ENCODE measurements at regions not wholly inside any gene's neighbourhood (a gene's known extent, or its start where the extent isn't known, plus 50 kb on each side); places are given as distances from the start of the nearest gene placed in this dataset.

DNA sequence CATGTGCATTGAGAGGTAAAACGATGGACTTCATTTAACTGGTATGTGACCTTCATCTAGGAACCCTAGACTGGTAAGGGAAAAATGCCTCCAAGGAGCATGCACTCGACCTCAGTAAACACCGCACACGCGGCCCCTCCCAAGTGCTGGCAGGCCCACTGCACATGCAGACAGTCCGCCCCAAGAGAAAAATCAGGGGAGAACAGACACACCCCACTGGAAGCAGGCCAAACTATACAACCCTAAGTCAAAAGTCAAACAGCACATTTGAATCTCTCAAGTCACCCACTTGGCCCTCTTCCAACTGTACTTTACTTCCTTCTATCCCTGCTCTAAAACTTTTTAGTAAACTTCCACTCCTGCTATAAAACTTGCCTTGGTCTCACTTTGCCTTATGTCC lies 250.1 kb upstream of the HES1 start (continued):
- TF ChIP-seq, protein P1, sequence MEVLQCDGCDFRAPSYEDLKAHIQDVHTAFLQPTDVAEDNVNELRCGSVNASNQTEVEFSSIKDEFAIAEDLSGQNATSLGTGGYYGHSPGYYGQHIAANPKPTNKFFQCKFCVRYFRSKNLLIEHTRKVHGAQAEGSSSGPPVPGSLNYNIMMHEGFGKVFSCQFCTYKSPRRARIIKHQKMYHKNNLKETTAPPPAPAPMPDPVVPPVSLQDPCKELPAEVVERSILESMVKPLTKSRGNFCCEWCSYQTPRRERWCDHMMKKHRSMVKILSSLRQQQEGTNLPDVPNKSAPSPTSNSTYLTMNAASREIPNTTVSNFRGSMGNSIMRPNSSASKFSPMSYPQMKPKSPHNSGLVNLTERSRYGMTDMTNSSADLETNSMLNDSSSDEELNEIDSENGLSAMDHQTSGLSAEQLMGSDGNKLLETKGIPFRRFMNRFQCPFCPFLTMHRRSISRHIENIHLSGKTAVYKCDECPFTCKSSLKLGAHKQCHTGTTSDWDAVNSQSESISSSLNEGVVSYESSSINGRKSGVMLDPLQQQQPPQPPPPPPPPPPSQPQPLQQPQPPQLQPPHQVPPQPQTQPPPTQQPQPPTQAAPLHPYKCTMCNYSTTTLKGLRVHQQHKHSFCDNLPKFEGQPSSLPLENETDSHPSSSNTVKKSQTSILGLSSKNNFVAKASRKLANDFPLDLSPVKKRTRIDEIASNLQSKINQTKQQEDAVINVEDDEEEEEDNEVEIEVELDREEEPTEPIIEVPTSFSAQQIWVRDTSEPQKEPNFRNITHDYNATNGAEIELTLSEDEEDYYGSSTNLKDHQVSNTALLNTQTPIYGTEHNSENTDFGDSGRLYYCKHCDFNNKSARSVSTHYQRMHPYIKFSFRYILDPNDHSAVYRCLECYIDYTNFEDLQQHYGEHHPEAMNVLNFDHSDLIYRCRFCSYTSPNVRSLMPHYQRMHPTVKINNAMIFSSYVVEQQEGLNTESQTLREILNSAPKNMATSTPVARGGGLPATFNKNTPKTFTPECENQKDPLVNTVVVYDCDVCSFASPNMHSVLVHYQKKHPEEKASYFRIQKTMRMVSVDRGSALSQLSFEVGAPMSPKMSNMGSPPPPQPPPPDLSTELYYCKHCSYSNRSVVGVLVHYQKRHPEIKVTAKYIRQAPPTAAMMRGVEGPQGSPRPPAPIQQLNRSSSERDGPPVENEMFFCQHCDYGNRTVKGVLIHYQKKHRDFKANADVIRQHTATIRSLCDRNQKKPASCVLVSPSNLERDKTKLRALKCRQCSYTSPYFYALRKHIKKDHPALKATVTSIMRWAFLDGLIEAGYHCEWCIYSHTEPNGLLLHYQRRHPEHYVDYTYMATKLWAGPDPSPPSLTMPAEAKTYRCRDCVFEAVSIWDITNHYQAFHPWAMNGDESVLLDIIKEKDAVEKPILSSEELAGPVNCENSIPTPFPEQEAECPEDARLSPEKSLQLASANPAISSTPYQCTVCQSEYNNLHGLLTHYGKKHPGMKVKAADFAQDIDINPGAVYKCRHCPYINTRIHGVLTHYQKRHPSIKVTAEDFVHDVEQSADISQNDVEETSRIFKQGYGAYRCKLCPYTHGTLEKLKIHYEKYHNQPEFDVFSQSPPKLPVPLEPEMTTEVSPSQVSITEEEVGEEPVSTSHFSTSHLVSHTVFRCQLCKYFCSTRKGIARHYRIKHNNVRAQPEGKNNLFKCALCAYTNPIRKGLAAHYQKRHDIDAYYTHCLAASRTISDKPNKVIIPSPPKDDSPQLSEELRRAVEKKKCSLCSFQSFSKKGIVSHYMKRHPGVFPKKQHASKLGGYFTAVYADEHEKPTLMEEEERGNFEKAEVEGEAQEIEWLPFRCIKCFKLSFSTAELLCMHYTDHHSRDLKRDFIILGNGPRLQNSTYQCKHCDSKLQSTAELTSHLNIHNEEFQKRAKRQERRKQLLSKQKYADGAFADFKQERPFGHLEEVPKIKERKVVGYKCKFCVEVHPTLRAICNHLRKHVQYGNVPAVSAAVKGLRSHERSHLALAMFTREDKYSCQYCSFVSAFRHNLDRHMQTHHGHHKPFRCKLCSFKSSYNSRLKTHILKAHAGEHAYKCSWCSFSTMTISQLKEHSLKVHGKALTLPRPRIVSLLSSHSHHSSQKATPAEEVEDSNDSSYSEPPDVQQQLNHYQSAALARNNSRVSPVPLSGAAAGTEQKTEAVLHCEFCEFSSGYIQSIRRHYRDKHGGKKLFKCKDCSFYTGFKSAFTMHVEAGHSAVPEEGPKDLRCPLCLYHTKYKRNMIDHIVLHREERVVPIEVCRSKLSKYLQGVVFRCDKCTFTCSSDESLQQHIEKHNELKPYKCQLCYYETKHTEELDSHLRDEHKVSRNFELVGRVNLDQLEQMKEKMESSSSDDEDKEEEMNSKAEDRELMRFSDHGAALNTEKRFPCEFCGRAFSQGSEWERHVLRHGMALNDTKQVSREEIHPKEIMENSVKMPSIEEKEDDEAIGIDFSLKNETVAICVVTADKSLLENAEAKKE (CRISPR knock-in tag; IDR thresholded peaks at IDR 0.05) = no peak
- TF ChIP-seq POLR2AphosphoS5 (IDR thresholded peaks at IDR 0.05; ENCODE audit: low read depth) = no peak

DNA sequence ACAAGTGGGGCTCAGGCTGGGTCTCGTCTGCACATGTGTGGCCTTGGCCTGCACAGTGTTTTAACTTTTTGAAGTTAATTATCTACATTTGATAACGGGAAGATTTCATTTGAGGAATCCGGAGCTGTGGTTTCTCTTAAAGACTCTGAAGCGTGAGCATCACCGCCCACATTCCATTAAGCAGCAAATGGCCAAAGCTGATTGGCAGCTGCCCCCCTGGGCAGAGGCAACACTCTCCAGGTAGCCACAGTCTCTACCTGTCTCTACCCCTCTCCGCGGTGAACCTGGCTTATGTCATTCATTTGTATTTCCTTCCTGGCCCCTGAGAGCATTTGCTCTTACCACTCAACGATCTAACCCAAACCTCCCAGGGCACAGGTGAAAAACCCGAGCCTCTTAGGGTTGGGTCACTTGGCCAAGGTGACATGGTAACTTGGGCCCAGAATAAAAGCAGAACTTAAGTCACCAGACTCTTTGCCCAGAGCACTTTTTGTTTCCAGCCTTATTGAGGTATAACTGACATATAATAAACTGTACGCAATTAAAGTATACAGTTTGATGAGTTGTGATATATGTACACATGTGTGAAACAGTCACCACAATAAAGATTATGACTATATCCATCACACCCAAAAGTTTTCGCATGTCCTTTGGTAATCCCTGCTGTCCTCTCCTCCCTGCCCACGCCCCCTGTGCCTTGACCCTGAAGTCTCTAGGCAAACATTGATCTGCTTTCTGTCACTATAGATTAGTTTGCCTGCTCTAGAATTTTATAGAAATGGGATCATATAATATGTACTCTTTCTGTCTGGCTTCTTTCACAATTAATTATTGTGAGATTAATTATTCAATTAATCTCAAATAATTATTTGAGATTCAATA lies 245.7 kb upstream of the HES1 start:
- Mint-ChIP-seq H3K9me3 (peaks cover 8% of the 10 kb centered on the region; the same call in 1 of the 3 replicates), H3K4me3 (no peak overlapping the region), H3K27ac (no peak overlapping the region), H3K27me3 (ENCODE audit: insufficient read depth, low read depth, poor library complexity) (peaks cover 3% of the 10 kb centered on the region), H3K4me1 (peaks cover 8% of the 10 kb centered on the region; the same call in 2 of the 3 replicates), H3K36me3 (ENCODE audit: low read depth) (peaks cover 2% of the 10 kb centered on the region; the same call in 1 of the 3 replicates)
- no peaks in the 10 kb centered on the region for H3F3A ChIP-seq (replicated peaks; ENCODE audit: low read depth)
- H4K20me1 ChIP-seq (replicated peaks; ENCODE audit: insufficient read depth) = no peaks in the 10 kb centered on the region
- no peaks in the 10 kb centered on the region for H3K27me3 ChIP-seq (ENCODE audit: insufficient read depth)
- no peaks in the 10 kb centered on the region for H3K36me3 ChIP-seq (ENCODE audit: insufficient read depth)
- H3K9me2 ChIP-seq (ENCODE audit: insufficient read depth) = no peaks in the 10 kb centered on the region
- no peaks in the 10 kb centered on the region for H3K79me2 ChIP-seq (replicated peaks; ENCODE audit: insufficient read depth)
- DNase-seq (ENCODE audit: low spot score) (peak; percentile 36), ATAC-seq (peak; percentile 74)
- H3K27ac ChIP-seq (ENCODE audit: low read depth) = no peak overlapping the region
- no peak overlapping the region for H3K4me2 ChIP-seq
- no peaks in the 10 kb centered on the region for H3K4me1 ChIP-seq (ENCODE audit: insufficient read depth)
- no peak overlapping the region for H3K4me3 ChIP-seq
- H2AFZ ChIP-seq = no peak overlapping the region
- TF ChIP-seq, protein P2, sequence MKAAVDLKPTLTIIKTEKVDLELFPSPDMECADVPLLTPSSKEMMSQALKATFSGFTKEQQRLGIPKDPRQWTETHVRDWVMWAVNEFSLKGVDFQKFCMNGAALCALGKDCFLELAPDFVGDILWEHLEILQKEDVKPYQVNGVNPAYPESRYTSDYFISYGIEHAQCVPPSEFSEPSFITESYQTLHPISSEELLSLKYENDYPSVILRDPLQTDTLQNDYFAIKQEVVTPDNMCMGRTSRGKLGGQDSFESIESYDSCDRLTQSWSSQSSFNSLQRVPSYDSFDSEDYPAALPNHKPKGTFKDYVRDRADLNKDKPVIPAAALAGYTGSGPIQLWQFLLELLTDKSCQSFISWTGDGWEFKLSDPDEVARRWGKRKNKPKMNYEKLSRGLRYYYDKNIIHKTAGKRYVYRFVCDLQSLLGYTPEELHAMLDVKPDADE (IDR thresholded peaks at IDR 0.05) = no peak
- TF ChIP-seq EZH2phosphoT487 (IDR thresholded peaks at IDR 0.05; ENCODE audit: unreplicated experiment) (no peak), CREB1 (CRISPR knock-in tag; IDR thresholded peaks at IDR 0.05; ENCODE audit: low read depth) (no peak), JUNB (IDR thresholded peaks at IDR 0.05; ENCODE audit: unreplicated experiment) (no peak), EZH2 (IDR thresholded peaks at IDR 0.05; ENCODE audit: low read depth, unreplicated experiment) (no peak), NANOG (IDR thresholded peaks at IDR 0.05; ENCODE audit: borderline replicate concordance) (no peak)
- TF ChIP-seq, protein P3, sequence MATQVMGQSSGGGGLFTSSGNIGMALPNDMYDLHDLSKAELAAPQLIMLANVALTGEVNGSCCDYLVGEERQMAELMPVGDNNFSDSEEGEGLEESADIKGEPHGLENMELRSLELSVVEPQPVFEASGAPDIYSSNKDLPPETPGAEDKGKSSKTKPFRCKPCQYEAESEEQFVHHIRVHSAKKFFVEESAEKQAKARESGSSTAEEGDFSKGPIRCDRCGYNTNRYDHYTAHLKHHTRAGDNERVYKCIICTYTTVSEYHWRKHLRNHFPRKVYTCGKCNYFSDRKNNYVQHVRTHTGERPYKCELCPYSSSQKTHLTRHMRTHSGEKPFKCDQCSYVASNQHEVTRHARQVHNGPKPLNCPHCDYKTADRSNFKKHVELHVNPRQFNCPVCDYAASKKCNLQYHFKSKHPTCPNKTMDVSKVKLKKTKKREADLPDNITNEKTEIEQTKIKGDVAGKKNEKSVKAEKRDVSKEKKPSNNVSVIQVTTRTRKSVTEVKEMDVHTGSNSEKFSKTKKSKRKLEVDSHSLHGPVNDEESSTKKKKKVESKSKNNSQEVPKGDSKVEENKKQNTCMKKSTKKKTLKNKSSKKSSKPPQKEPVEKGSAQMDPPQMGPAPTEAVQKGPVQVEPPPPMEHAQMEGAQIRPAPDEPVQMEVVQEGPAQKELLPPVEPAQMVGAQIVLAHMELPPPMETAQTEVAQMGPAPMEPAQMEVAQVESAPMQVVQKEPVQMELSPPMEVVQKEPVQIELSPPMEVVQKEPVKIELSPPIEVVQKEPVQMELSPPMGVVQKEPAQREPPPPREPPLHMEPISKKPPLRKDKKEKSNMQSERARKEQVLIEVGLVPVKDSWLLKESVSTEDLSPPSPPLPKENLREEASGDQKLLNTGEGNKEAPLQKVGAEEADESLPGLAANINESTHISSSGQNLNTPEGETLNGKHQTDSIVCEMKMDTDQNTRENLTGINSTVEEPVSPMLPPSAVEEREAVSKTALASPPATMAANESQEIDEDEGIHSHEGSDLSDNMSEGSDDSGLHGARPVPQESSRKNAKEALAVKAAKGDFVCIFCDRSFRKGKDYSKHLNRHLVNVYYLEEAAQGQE (IDR thresholded peaks at IDR 0.05; ENCODE audit: unreplicated experiment) = no peak
- TF ChIP-seq, protein P4, sequence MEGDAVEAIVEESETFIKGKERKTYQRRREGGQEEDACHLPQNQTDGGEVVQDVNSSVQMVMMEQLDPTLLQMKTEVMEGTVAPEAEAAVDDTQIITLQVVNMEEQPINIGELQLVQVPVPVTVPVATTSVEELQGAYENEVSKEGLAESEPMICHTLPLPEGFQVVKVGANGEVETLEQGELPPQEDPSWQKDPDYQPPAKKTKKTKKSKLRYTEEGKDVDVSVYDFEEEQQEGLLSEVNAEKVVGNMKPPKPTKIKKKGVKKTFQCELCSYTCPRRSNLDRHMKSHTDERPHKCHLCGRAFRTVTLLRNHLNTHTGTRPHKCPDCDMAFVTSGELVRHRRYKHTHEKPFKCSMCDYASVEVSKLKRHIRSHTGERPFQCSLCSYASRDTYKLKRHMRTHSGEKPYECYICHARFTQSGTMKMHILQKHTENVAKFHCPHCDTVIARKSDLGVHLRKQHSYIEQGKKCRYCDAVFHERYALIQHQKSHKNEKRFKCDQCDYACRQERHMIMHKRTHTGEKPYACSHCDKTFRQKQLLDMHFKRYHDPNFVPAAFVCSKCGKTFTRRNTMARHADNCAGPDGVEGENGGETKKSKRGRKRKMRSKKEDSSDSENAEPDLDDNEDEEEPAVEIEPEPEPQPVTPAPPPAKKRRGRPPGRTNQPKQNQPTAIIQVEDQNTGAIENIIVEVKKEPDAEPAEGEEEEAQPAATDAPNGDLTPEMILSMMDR (conservative IDR thresholded peaks at IDR 0.05; ENCODE audit: low read depth in 2 of 2) = no peak
